ENCODE measurements at regions not wholly inside any gene's neighbourhood (a gene's known extent, or its start where the extent isn't known, plus 50 kb on each side); places are given as distances from the start of the nearest gene placed in this dataset.

DNA sequence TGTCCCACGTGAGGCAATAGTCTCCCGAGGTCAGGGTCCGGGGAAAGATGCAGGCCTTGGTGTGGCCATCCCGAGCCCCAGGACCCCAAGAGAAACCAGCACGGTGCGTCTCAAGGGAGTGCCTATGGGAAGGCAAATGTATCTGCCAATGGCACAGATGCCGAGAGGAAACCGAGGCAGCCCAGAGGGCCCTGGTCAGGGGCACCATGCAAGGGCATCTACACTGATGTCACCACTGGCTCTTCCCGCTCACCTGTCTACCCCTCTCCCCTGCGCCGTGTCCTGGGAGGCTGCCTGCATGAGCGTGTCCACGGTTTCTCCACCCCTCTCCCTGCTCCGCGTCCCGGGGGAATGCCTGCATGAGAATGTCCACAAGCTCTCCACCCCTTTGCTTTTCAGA, 1318.8 kb downstream of the TBC1D22A start:
- DNase-seq = no peak
- peaks cover 5% of the 10 kb centered on the region for H3K4me1 Mint-ChIP-seq (ENCODE audit: low read depth)
- no peak overlapping the region for H3K27ac Mint-ChIP-seq
- H3K4me3 Mint-ChIP-seq = no peak overlapping the region
- CTCF ChIA-PET = no interaction called here
- intact Hi-C loops (cut with micrococcal nuclease) = no loop called here
- H3K27me3 Mint-ChIP-seq (ENCODE audit: low read depth) = peaks cover 39% of the 10 kb centered on the region
- no peaks in the 10 kb centered on the region for H3K9me3 Mint-ChIP-seq
- no peaks in the 10 kb centered on the region for H3K36me3 Mint-ChIP-seq (ENCODE audit: low read depth)

DNA sequence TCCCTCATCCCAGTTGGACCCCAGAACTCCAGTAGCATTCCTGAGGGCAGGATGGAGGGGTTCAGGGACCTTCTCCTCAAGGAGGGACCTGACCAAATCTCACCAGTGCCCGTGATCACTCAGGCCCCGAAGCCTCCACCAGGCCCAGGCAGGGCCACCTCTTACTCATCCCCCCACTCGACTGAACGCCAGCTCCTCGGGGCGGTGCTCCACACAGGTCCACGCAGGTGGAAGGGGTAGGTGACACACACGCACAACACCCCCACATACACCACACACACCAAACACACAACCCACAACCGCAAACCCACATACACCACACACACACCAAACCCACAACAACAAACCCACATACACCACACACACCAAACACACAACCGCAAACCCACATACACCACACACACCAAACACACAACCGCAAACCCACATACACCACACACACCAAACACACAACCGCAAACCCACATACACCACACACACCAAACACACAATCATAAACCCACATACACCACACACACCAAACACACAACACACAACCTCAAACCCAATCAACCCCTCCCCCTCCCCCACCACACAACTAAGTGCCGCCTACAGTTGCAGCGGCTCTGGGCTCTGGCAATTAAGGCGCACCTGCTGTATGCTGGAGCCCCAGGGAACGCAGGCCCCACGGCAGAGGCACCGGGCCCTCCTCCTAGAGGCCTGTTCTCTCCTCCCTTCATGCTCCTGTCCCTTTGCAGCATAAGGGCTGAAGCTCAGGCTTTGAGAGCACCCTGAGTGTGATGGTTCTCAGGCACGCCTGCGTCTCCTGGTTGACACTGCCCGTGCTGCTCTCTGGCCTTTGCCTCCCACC, 1318.1 kb downstream of the TBC1D22A start:
- Mint-ChIP-seq H3K27ac (no peak overlapping the region), H3K9me3 (no peaks in the 10 kb centered on the region), H3K27me3 (ENCODE audit: low read depth) (peaks cover 39% of the 10 kb centered on the region), H3K4me1 (ENCODE audit: low read depth) (peaks cover 5% of the 10 kb centered on the region), H3K4me3 (no peak overlapping the region), H3K36me3 (ENCODE audit: low read depth) (no peaks in the 10 kb centered on the region)
- DNase-seq = no peak
- intact Hi-C loops (cut with micrococcal nuclease) = no loop called here
- CTCF ChIA-PET = no interaction called here

DNA sequence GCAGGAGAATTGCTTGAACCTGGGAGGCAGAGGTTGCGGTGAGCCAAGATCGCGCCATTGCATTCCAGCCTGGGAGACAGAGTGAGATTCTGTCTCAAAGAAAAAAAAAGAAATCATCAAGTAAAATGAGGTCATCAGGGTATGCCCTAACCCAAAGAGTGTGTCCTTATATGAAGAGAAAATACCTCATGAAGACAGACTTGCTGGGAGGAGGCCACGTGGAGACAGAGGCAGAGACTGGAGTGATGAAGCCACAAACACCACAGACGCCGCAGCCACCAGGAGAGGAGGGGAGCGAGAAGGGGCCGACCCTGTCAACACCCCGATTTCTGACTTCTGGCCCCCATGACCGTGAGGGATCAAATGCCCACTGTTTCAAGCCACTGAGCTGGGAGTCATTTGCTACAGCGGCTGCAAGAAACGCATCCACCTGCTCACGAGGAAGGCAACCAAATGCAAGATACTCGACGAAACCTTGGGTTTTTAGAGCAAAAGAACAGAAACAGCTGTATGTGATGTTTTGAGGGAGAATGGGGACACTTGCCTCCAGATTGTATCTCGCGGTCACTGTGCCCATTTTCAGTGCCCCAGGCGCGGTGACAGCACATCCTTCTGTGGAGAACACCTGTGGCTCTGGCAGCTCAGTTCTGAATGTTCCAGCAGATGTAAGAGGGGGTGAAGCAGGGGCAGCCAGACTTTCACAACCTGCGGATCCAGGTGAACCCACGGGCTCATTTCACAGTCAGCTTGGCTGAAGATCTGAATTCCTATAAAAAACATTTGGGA, 1317.2 kb downstream of the TBC1D22A start:
- Mint-ChIP-seq H3K27me3 (ENCODE audit: low read depth) (peaks cover 39% of the 10 kb centered on the region), H3K36me3 (ENCODE audit: low read depth) (no peaks in the 10 kb centered on the region), H3K4me1 (ENCODE audit: low read depth) (peaks cover 5% of the 10 kb centered on the region), H3K9me3 (no peaks in the 10 kb centered on the region), H3K27ac (no peak overlapping the region), H3K4me3 (no peak overlapping the region)
- CTCF ChIA-PET = no interaction called here
- intact Hi-C loops (cut with micrococcal nuclease) = no loop called here
- DNase-seq = no peak

DNA sequence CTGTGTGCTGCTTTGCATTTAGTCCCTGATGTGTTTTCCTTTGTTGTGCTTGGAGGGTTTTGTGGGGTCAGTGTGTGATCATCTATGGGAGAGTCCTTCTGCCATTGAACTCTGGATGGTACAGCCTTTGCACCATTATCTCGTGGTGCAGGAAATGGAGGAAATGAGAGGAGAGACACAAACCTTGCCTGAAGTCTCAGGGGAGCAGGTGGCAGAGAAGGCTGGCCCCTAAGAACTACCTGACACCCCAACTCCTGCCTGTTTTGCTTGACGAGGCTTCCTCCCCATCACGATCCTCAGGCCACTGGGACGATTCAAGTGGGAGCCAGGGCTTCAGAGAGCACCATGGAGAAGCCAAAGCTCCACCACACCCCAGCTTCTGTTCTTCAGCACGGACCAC, 1316.4 kb downstream of the TBC1D22A start:
- H3K36me3 Mint-ChIP-seq (ENCODE audit: low read depth) = no peaks in the 10 kb centered on the region
- peaks cover 5% of the 10 kb centered on the region for H3K4me1 Mint-ChIP-seq (ENCODE audit: low read depth)
- H3K9me3 Mint-ChIP-seq = no peaks in the 10 kb centered on the region
- H3K27ac Mint-ChIP-seq = no peak overlapping the region
- no peak for DNase-seq
- intact Hi-C loops (cut with micrococcal nuclease) = no loop called here
- CTCF ChIA-PET = no interaction called here
- no peak overlapping the region for H3K4me3 Mint-ChIP-seq
- peaks cover 30% of the 10 kb centered on the region for H3K27me3 Mint-ChIP-seq (ENCODE audit: low read depth)

DNA sequence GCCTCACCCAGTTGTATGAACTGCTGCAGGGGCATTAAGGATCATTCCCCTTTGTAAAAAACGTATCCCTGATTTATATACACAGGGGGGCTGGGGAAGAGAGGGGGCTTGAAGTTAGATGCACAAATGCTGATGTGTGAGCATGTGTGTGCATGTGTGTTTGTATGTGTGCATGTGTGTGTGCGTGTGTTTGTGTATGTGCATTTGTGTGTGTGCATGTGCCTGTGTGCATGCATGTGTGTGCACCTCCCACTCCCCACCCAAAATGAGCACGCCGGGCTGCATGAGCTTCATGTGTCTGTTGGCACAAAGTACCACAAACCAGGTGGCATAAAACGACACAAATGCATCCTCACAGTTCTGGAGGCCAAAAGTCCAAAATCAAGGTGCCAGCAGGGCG, 1315.2 kb downstream of the TBC1D22A start:
- no peak overlapping the region for H3K27ac Mint-ChIP-seq
- no peak for DNase-seq
- H3K4me3 Mint-ChIP-seq = no peak overlapping the region
- CTCF ChIA-PET = no interaction called here
- no peaks in the 10 kb centered on the region for H3K36me3 Mint-ChIP-seq (ENCODE audit: low read depth)
- intact Hi-C loops (cut with micrococcal nuclease) = no loop called here
- peaks cover 26% of the 10 kb centered on the region for H3K27me3 Mint-ChIP-seq (ENCODE audit: low read depth)
- H3K4me1 Mint-ChIP-seq (ENCODE audit: low read depth) = peaks cover 5% of the 10 kb centered on the region
- no peaks in the 10 kb centered on the region for H3K9me3 Mint-ChIP-seq

DNA sequence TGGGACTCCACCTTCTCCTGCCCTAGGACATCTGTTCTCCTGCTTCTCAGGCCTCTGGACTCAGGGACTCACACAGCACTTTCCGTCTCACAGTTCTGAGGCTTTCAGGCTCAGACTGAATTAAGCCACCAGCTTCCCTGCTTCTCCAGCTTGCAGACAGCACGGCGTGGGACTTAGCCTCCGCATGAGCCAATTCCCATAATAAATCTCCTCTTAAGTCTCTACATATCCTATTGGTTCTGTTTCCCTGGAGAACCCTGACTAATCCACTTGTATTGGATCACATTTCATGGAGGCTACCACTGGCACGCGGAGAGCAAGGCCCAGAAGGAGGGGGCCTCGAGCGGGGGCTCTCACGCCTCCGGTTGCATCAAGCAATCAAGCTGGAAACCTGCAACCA, 1313.6 kb downstream of the TBC1D22A start:
- DNase-seq = no peak
- no peak overlapping the region for H3K4me3 Mint-ChIP-seq
- peaks cover 5% of the 10 kb centered on the region for H3K4me1 Mint-ChIP-seq (ENCODE audit: low read depth)
- H3K27me3 Mint-ChIP-seq (ENCODE audit: low read depth) = peaks cover 18% of the 10 kb centered on the region
- no peaks in the 10 kb centered on the region for H3K36me3 Mint-ChIP-seq (ENCODE audit: low read depth)
- no peaks in the 10 kb centered on the region for H3K9me3 Mint-ChIP-seq
- CTCF ChIA-PET = no interaction called here
- no peak overlapping the region for H3K27ac Mint-ChIP-seq
- intact Hi-C loops (cut with micrococcal nuclease) = no loop called here

DNA sequence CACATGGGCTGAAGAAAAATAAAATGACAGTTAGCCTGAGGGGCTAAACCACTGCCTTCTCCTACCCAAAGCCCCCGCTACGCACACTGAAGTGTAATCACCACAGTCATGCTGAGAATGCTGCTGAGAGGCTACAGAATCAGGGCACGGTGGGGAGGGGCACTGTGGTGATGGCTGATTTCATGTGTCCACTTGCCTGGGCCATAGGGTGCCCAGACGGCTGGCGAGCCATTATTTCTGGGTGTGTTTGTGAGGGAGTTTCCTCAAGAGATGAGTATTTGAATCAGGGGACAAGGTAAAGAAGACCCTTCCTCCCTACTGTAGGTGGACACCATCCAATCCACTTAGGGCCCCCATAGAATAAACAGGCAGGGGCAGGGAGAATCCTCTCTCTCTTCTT, 1313.2 kb downstream of the TBC1D22A start:
- DNase-seq = no peak
- intact Hi-C loops (cut with micrococcal nuclease) = no loop called here
- H3K27ac Mint-ChIP-seq = no peak overlapping the region
- H3K4me3 Mint-ChIP-seq = no peak overlapping the region
- H3K36me3 Mint-ChIP-seq (ENCODE audit: low read depth) = no peaks in the 10 kb centered on the region
- H3K4me1 Mint-ChIP-seq (ENCODE audit: low read depth) = peaks cover 5% of the 10 kb centered on the region
- CTCF ChIA-PET = no interaction called here
- H3K9me3 Mint-ChIP-seq = no peaks in the 10 kb centered on the region
- peaks cover 17% of the 10 kb centered on the region for H3K27me3 Mint-ChIP-seq (ENCODE audit: low read depth)

DNA sequence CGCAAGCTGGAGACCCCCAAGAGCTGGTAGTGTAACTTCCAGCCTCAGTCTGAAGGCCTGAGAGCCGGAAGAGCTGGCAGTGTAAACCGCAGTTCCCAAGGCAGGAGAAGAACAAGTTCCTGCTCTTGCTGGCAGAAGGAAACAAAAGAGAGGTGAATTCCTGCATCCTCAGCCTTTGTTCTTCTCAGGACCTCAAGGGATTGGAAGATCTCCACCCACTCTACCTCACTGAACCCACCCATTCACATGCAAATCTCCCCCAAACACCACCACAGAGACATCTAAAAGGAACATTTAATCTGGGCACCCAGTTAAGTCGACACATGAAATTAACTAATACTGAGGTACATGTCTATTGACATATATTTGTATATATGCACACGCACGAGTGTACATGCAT, 1310.3 kb downstream of the TBC1D22A start:
- intact Hi-C loops (cut with micrococcal nuclease) = no loop called here

DNA sequence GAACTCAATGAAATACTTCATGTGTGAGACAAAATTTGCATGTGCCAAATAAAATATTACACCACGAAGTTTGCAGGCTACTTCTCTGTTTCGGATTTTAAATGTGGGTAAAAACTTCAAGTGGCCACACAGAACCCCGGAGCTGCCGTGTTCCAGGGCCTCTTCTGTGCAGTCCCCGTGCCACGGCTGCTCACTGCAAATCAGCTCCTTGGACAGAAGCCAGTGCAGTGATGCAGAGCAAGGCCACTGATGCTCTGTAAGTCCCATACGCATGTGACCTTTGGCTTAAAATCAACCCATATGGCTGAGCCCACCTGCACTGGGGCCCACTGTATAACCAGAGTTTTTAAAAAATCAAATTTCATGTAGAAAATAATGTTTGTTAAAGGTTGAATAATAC, 1309.4 kb downstream of the TBC1D22A start:
- no peaks in the 10 kb centered on the region for H3K36me3 Mint-ChIP-seq (ENCODE audit: low read depth)
- CTCF ChIA-PET = no interaction called here
- H3K27me3 Mint-ChIP-seq (ENCODE audit: low read depth) = no peaks in the 10 kb centered on the region
- intact Hi-C loops (cut with micrococcal nuclease) = no loop called here
- H3K4me1 Mint-ChIP-seq (ENCODE audit: low read depth) = no peaks in the 10 kb centered on the region
- DNase-seq = no peak
- no peaks in the 10 kb centered on the region for H3K9me3 Mint-ChIP-seq
- H3K4me3 Mint-ChIP-seq = no peak overlapping the region
- no peak overlapping the region for H3K27ac Mint-ChIP-seq

More for the DNA sequence above, 1310.3 kb downstream of the TBC1D22A start:
- Mint-ChIP-seq H3K27me3 (ENCODE audit: low read depth) (no peaks in the 10 kb centered on the region), H3K36me3 (ENCODE audit: low read depth) (no peaks in the 10 kb centered on the region), H3K9me3 (no peaks in the 10 kb centered on the region), H3K4me3 (no peak overlapping the region), H3K27ac (no peak overlapping the region), H3K4me1 (ENCODE audit: low read depth) (no peaks in the 10 kb centered on the region)
- DNase-seq = no peak
- CTCF ChIA-PET = no interaction called here

DNA sequence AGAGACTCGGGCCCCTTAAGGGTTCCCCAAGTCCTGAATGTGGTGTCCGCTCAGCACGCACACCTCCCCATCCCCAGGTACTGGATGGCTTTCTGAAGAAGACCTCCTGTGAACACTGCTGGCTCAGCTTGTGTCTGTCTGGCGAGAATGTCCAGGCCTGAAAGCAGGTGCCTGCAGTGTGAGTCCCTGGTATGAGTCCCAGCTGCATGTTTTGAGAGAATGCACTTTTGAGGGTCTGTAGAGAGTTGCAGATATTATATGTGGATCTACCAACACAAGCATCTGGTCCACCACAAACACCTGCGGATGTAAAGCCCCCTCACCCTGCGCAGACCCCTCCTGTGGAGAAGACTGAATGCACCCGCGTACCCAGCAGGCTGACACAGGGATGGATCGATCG, 1308.9 kb downstream of the TBC1D22A start:
- no peaks in the 10 kb centered on the region for H3K4me1 Mint-ChIP-seq (ENCODE audit: low read depth)
- no peaks in the 10 kb centered on the region for H3K9me3 Mint-ChIP-seq
- CTCF ChIA-PET = no interaction called here
- H3K27ac Mint-ChIP-seq = no peak overlapping the region
- H3K4me3 Mint-ChIP-seq = no peak overlapping the region
- intact Hi-C loops (cut with micrococcal nuclease) = no loop called here
- H3K27me3 Mint-ChIP-seq (ENCODE audit: low read depth) = no peaks in the 10 kb centered on the region
- H3K36me3 Mint-ChIP-seq (ENCODE audit: low read depth) = no peaks in the 10 kb centered on the region
- no peak for DNase-seq

DNA sequence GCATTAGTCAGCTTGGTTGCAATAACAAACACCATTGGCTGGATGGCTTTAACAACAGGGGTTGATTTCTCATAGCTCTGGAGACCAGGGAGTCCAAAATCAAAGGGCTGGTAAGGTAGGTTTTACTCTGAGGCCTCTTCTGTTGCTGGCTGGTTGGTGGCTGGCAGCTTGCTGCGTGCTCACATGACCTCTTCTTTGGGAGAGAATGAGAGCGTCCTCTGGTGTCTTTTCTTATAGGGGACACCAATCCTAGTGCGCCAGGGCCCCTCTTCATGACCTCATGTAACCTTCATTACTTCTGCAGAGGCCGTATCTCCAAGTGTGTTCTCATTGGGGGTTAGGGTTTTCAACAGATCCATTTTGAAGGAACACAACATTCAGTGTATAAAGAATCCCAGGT, 1308.3 kb downstream of the TBC1D22A start:
- no peaks in the 10 kb centered on the region for H3K36me3 Mint-ChIP-seq (ENCODE audit: low read depth)
- H3K4me3 Mint-ChIP-seq = no peak overlapping the region
- no peaks in the 10 kb centered on the region for H3K9me3 Mint-ChIP-seq
- CTCF ChIA-PET = no interaction called here
- no peaks in the 10 kb centered on the region for H3K27me3 Mint-ChIP-seq (ENCODE audit: low read depth)
- no peak for DNase-seq
- no peaks in the 10 kb centered on the region for H3K4me1 Mint-ChIP-seq (ENCODE audit: low read depth)
- H3K27ac Mint-ChIP-seq = no peak overlapping the region
- intact Hi-C loops (cut with micrococcal nuclease) = no loop called here

DNA sequence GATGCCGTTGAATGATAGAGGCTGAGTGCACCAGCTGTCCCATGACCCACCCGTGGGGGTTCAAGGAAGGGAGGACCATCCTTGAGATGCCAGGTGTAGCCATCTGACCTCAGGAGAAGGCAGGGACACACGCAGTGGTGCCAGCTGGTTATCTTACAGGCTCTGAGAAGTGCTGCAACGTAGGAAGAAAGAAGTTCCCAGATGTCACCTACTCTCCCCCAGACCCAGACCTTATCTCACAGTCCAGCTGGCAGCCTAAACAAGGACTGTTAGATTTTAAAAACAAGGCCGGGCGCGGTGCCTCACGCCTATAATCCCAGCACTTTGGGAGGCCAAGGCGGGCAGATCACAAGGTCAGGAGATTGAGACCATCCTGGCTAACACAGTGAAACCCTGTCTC, 1307.6 kb downstream of the TBC1D22A start:
- no peak for DNase-seq
- Mint-ChIP-seq H3K4me1 (ENCODE audit: low read depth) (no peaks in the 10 kb centered on the region), H3K9me3 (no peaks in the 10 kb centered on the region), H3K27me3 (ENCODE audit: low read depth) (no peaks in the 10 kb centered on the region), H3K36me3 (ENCODE audit: low read depth) (no peaks in the 10 kb centered on the region), H3K27ac (no peak overlapping the region), H3K4me3 (no peak overlapping the region)
- CTCF ChIA-PET = no interaction called here
- intact Hi-C loops (cut with micrococcal nuclease) = no loop called here

DNA sequence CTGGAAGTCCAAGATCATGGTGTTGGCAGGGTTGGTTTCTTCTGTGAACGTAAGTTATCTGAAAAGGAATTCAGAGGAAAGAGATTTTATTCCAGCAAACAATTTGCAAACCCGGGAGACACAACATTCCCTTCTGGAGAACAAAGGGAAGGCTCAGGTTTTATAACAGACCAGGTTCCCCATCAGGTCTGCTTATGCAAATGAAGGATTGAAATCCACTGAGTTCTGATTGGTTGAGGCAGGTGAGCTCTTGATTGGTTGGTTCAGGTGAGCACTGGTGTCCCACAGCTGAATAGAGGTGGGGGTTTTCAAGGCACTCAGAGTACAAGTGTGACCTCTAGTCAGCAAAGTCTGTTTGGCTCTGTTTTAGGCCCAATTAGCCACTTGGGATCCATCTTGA, 1306.8 kb downstream of the TBC1D22A start:
- Mint-ChIP-seq H3K4me1 (ENCODE audit: low read depth) (no peaks in the 10 kb centered on the region), H3K27ac (no peak overlapping the region), H3K4me3 (no peak overlapping the region), H3K9me3 (no peaks in the 10 kb centered on the region), H3K36me3 (ENCODE audit: low read depth) (no peaks in the 10 kb centered on the region), H3K27me3 (ENCODE audit: low read depth) (no peaks in the 10 kb centered on the region)
- intact Hi-C loops (cut with micrococcal nuclease) = no loop called here
- CTCF ChIA-PET = no interaction called here
- no peak for DNase-seq

All from activated naive CD4-positive, alpha-beta T cell treated with anti-CD3 and anti-CD28 coated beads for 36 hours (primary cell).